ENCODE measurements at regions not wholly inside any gene's neighbourhood (a gene's known extent, or its start where the extent isn't known, plus 50 kb on each side); places are given as distances from the start of the nearest gene placed in this dataset.

GRCh38 chr5:68099327-68099726 is 116.2 kb upstream of the PIK3R1 start:
- TF ChIP-seq GATA3 (IDR thresholded peaks at IDR 0.05; ENCODE audit: low read depth, low read length) (no peak), GATA2 (IDR thresholded peaks at IDR 0.05; ENCODE audit: low read depth, low read length) (no peak)
